ENCODE measurements at regions not wholly inside any gene's neighbourhood (a gene's known extent, or its start where the extent isn't known, plus 50 kb on each side); places are given as distances from the start of the nearest gene placed in this dataset.

GRCh38 chr10:117716889-117717288 lies 174.3 kb downstream of the EMX2 start:
- DNase-seq (ENCODE audit: low read depth, low spot score), result no peak

GRCh38 chr10:117718986-117719920 lies 176.7 kb downstream of the EMX2 start:
- no peak for DNase-seq (ENCODE audit: low read depth, low spot score)

DNA sequence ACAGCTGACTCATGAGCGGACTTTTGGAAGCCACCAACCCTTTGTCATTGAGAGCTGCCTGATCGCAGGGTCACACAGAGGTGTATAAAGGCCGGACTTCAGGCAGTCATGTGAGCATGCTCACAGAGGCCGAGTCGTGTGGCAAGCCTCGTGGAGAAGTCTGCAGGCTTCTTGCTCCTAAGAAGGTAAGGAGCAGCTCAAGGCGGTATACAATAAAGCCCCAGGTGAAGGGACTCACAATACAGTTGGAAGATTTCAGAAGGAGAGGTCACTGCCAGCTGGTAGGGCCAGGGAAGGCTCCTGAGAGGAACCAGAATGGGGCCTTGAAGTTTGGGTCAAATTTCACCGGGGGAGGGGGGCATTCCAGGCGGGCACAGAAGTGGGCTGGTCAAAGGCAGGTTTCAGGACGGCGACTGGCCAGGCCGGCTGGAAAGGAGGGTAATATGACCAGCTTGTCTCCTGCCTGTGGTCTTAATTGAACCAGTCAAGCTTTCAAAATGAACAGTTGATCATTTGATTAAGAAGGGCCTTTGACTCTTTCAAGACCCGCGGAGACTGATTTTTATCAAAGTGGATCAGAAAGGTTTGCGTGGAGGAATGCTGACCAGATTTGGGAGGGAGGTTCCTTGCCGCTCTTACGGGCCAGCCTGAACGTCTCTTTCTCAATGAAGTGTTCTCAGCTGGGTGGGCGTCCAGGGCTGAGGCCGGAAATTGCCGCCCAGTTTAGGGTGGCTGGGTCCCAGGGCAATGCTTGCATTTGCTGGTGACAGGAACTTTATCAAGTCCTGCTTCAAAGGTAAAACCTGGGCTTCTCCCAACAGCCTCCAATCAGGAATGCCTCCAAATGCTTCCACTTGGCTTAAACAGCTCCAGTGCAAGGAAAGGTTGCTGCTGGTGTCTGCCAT lies 178.6 kb downstream of the EMX2 start:
- DNase-seq (ENCODE audit: low read depth, low spot score), result peak; percentile 86

DNA sequence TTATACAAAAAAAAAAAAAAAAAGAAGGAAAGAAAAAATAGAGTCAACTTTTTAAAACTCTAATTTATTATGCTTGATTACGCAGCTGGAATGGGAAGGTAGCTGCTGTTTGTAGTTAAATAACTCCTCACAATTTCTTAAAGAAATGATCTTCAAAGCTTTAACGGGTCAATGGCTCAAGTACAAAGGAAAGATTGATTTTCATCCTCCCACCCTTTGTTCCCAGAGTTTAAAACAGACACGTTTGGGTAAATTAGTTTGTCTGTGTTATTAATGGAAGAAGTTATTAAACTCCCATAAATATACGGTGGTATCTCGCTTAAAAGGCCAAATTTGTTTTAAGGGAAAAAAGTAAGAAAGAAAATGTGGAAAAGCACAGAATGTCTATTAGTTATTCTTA lies 179.3 kb downstream of the EMX2 start:
- no peak for DNase-seq (ENCODE audit: low read depth, low spot score)

DNA sequence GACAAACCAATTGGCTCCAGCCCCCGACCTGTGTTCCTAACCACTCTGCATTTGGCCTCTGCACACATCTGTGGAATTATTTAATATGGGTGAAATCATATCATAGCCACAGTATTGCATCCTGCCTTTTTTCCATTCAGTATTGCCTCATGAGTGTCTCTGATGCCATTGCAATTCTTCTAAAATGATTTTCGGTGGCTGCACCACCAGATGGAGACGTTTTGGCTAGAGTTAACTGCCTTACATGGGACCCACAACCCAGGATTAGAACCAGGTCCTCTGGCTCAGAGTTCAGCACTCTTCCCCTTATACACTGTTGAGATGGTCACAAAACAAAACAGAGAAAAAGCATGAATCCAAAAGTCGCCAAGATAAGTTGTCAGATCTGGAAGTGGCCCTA lies 180.8 kb downstream of the EMX2 start:
- no peak for DNase-seq (ENCODE audit: low read depth, low spot score)

- no peak for DNase-seq (ENCODE audit: low read depth, low spot score)
Observed at GRCh38 chr10:117725993-117726392, 183.4 kb downstream of the EMX2 start.

GRCh38 chr10:117726596-117727295 lies 184.2 kb downstream of the EMX2 start:
- DNase-seq (ENCODE audit: low read depth, low spot score), result no peak

DNA sequence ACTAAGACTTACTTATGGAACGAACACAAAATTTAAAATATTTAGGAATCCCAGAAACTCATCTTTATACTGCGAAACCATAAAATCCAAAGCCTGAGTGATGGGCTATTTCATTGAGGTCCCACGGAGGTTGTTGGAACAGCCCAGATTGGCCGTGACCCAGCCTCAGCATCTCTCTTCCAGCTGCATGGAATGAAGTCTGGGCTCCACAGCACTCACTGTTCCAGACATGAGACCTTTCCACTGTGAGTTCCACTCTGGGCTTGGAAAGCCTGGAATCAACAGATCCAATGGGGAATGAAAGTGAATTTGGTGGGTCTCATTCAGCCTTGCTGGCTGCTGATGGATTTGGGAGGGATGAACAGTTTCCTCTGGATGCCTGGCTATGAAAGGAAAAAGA lies 184.9 kb downstream of the EMX2 start:
- no peak for DNase-seq (ENCODE audit: low read depth, low spot score)

- DNase-seq (ENCODE audit: low read depth, low spot score), result no peak
Observed at GRCh38 chr10:117728087-117728486, 185.5 kb downstream of the EMX2 start.

GRCh38 chr10:117729156-117729555 lies 186.6 kb downstream of the EMX2 start:
- no peak for DNase-seq (ENCODE audit: low read depth, low spot score)

DNA sequence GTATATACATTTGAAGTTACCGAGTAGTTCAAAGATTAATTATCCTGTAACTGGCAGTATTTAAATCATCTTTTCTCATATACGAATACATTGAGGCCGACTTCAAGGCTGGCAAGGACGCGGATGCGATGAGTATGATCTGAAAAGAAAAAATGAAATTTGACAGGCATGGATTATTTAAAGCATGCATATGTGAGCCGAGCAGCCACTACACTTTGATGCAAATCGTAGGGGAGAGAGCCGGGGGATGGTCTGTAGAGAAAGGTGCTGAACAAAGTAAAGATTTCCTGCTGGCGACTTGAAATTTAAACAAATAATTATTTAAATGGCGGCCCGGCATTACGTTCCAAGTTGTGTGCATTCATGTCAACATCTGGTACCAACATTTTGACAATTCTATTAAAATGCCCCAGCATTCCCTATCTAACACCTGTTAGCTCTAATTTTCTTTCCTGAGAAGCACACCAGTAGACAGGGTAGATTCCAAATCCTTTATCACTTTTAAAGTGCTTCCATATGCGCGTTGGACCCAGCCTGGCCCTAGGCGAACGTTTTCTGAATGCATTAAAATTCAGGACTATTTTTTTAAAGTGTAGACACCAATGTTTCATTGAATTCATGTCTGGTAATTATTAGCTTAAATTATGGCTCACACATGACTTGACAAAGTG lies 188.7 kb downstream of the EMX2 start:
- no peak for DNase-seq (ENCODE audit: low read depth, low spot score)

DNA sequence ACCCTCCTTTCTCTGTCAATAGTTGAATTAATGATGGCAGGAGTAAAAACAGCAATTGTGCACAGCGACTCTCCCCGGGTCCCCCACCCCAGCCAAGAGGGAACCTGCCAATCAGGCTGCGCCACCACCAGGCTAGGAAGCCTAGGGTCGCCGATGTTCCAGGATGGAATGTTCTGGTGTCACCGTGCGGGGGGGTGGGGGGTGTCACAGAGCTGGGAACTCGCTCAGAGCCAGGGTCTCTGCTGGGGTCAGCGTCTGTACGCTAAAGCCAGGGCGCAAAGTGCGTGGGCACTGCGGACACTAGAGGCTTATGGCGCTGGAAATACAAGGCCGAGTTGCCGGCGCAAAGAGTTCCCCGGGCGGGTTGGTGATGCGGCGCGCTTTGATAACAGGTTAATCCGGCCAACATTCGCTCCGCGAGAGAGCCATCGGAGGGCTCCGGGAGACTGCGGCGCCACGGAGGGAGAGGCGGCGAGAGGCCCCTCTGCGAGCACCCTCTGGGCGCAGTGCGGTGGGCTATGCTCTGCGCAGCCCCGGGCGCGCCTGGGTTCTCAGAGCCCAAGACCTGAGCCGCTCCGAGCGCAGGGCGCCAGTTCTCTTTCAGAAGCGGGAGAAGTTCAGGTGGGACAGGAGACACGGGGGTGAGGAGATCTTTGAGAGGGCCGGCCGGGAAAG lies 192.3 kb downstream of the EMX2 start:
- DNase-seq (ENCODE audit: low read depth, low spot score), result peak; percentile 62

DNA sequence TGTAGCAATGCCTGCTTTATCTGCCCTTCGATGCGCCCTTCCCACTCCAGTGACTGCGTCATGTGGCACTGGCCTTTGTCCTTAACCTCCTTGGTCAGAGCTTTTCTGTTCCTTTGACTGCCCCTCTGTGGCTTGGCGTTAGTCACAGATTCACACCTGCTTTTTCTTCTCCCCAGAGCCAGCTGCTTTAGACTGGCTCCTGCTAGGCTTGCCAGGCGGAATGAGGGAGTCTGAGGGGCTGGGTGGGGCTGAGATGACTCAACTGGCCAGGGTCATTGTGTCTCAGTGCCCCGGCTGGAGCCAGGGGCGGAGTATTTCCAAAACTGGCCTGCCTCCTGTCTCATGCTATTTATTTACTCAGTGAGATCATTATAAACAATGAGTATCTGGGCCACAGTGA lies 194.1 kb downstream of the EMX2 start:
- peak; percentile 39 for DNase-seq (ENCODE audit: low read depth, low spot score)

GRCh38 chr10:117740088-117740487 lies 197.5 kb downstream of the EMX2 start:
- no peak for DNase-seq (ENCODE audit: low read depth, low spot score)

DNA sequence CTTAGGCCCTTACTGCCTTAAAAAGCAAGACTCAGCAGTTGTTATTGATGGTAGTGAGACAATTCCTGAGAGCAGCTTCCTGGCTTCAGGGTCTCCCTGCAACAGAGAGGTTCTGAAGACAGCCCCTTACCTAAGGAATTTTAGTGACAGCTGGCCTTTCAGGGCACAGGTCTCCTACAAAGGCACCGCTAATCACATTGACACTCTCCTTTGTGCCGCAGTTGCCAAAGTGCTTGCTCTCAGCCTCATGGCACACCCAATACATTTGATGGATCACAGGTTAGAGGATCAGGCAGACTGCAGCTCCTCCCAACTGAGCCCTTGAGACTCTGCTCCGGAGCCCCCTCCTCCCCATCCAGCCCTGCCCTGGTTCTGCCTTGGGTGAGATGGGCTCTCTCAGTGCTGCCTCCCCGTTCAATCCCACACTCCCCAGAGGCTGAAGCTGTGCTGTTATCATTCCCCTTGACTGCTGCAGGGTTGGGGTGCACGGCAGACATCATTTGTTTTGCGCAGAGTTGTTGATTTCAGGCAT lies 198.2 kb downstream of the EMX2 start:
- DNase-seq (ENCODE audit: low read depth, low spot score), result peak; percentile 82

- DNase-seq (ENCODE audit: low read depth, low spot score), result no peak
Observed at GRCh38 chr10:117741524-117741923, 199.0 kb downstream of the EMX2 start.

GRCh38 chr10:117743509-117743908 lies 201.0 kb downstream of the EMX2 start:
- DNase-seq (ENCODE audit: low read depth, low spot score), result no peak

GRCh38 chr10:117745301-117745700 lies 202.8 kb downstream of the EMX2 start:
- DNase-seq (ENCODE audit: low read depth, low spot score), result no peak

DNA sequence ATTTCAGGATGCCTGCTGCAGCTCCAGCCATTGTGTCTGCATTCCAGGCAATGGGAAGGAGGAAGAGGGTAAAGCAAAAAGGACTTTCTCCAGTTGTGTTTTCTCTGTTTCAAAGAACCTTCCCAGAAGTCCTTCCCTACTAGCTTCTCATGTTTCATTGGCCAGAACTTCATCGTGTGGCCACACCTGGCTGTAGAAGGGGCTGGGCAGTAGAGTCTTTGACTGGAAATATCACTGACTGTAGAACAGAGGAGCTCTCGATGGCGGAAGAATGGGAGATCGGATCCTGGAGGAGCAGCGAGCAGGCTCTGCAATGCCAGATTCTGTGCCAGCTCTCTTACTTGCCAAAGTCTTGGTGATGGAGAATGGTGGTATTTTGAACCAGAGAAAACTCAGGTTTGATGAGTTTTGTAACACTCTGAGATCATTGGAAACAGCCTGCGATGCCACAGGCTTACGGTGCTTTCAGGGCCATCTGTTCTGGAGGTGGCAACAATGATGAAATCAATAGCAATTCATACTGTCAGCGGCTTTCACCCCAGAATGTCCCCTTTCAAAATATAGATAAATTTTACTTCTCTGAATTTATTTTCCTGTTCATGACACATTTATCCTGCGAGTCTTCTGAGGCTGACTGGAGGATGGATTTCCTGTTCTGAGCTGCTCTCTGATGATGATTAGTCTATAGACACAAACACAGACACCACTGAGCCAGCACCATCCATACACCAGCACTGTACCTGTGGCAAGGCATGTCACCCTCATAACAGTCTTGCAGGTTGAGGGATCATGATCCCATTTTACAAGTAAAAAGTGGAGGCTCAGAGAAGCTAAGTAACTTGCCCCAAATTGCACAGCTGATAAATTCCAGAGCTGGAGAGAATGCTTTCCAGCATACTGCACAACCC lies 204.2 kb downstream of the EMX2 start:
- no peak for DNase-seq (ENCODE audit: low read depth, low spot score)

Data from ELF-1 (cell line).